NCI-H128 (cell line): ENCODE measurements at regions not wholly inside any gene's neighbourhood (a gene's known extent, or its start where the extent isn't known, plus 50 kb on each side); places are given as distances from the start of the nearest gene placed in this dataset.

ENCODE experiments used
- DNase-seq: peaks from one replicate; lab custom pipeline; 2025; ENCODE audit not compliant: unreplicated experiment; lab: John Stamatoyannopoulos, UW

GRCh38 chr17:77306790-77307478, 166.2 kb downstream of the SEC14L1 start:
- DNase-seq, result no peak

GRCh38 chr17:77307479-77308198, 166.9 kb downstream of the SEC14L1 start:
- no peak for DNase-seq

GRCh38 chr17:77308861-77309726, 168.3 kb downstream of the SEC14L1 start:
- no peak for DNase-seq

- no peak for DNase-seq
Measured at GRCh38 chr17:77310336-77310735, 169.6 kb downstream of the SEC14L1 start.

GRCh38 chr17:77311371-77311981, 170.7 kb downstream of the SEC14L1 start:
- DNase-seq, result no peak

GRCh38 chr17:77312061-77312701, 171.4 kb downstream of the SEC14L1 start:
- DNase-seq, result no peak

- no peak for DNase-seq
Measured at GRCh38 chr17:77312786-77313599, 172.2 kb downstream of the SEC14L1 start.

- DNase-seq, result no peak
Measured at GRCh38 chr17:77313831-77314230, 173.1 kb downstream of the SEC14L1 start.

- DNase-seq, result no peak
Measured at GRCh38 chr17:77314601-77315000, 173.8 kb downstream of the SEC14L1 start.

- no peak for DNase-seq
Measured at GRCh38 chr17:77315010-77315409, 174.2 kb downstream of the SEC14L1 start.

- DNase-seq, result no peak
Measured at GRCh38 chr17:77315551-77316190, 174.9 kb downstream of the SEC14L1 start.

- DNase-seq, result no peak
Measured at GRCh38 chr17:77316191-77316641, 175.4 kb downstream of the SEC14L1 start.

- no peak for DNase-seq
Measured at GRCh38 chr17:77316651-77317050, 175.9 kb downstream of the SEC14L1 start.

- DNase-seq, result no peak
Measured at GRCh38 chr17:77317091-77317750, 176.5 kb downstream of the SEC14L1 start.

- DNase-seq, result no peak
Measured at GRCh38 chr17:77318021-77318420, 177.3 kb downstream of the SEC14L1 start.

GRCh38 chr17:77318491-77319210, 177.9 kb downstream of the SEC14L1 start:
- no peak for DNase-seq

- no peak for DNase-seq
Measured at GRCh38 chr17:77319211-77320043, 178.7 kb downstream of the SEC14L1 start.
